ENCODE measurements at regions not wholly inside any gene's neighbourhood (a gene's known extent, or its start where the extent isn't known, plus 50 kb on each side); places are given as distances from the start of the nearest gene placed in this dataset.

GRCh38 chr13:38418286-38418685 is 68.6 kb downstream of the UFM1 start:
- Histone ChIP-seq H3K27ac (ENCODE audit: low read depth, low read length) (no peak overlapping the region), H3K9me2 (ENCODE audit: insufficient read depth) (no peaks in the 10 kb centered on the region), H3K79me2 (ENCODE audit: insufficient read depth, low read length) (no peaks in the 10 kb centered on the region), H3K4me3 (replicated peaks in 1 of 2; ENCODE audit: low read depth in 1 of 2, low read length in 2 of 2) (no peak overlapping the region), H3K9me3 (ENCODE audit: control insufficient read depth in 1 of 2, insufficient read depth in 1 of 2, low read depth in 1 of 2, low read length in 2 of 2) (no peaks in the 10 kb centered on the region), H2AFZ (ENCODE audit: low read depth, low read length, poor library complexity, severe bottlenecking) (no peak overlapping the region), H3K4me2 (ENCODE audit: low read length) (no peak overlapping the region), H3K27me3 (ENCODE audit: insufficient read depth, low read length) (no peaks in the 10 kb centered on the region), H3K36me3 (ENCODE audit: control insufficient read depth in 1 of 2, insufficient read depth in 2 of 2, low read length in 2 of 2) (no peaks in the 10 kb centered on the region), H4K20me1 (ENCODE audit: insufficient read depth) (no peaks in the 10 kb centered on the region), H3K9ac (ENCODE audit: low read length) (no peak overlapping the region), H3K4me1 (ENCODE audit: control insufficient read depth in 1 of 2, insufficient read depth in 2 of 2, low read length in 2 of 2) (no peaks in the 10 kb centered on the region)
- ChIA-PET POLR2A (no interaction called here), RAD21 (ENCODE audit: low non-redundant PET in 1 of 2, low total read pairs in 2 of 2, uncharacterized antibody in 2 of 2, unreplicated experiment in 2 of 2) (no interaction called here), CTCF (no interaction called here)
- TF ChIP-seq SRF (IDR thresholded peaks at IDR 0.05; ENCODE audit: low read depth) (no peak), JUND (IDR thresholded peaks at IDR 0.05) (no peak), POLR2A (IDR thresholded peaks at IDR 0.05; ENCODE audit: borderline replicate concordance, extremely low read depth, insufficient read depth, insufficient read length) (no peak), MAX (IDR thresholded peaks at IDR 0.05) (no peak), CBX3 (IDR thresholded peaks at IDR 0.05; ENCODE audit: low read depth) (no peak), SP1 (IDR thresholded peaks at IDR 0.05; ENCODE audit: low read depth) (no peak), SIN3A (IDR thresholded peaks at IDR 0.05; ENCODE audit: low read depth) (no peak), ZFX (IDR thresholded peaks at IDR 0.05) (no peak), EZH2phosphoT487 (IDR thresholded peaks at IDR 0.05; ENCODE audit: borderline replicate concordance) (no peak), POLR2AphosphoS5 (IDR thresholded peaks at IDR 0.05; ENCODE audit: low read depth, low read length) (no peak), YY1 (IDR thresholded peaks at IDR 0.05; ENCODE audit: extremely low read depth, insufficient replicate concordance, low read depth, low read length) (no peak), ZNF274 (IDR thresholded peaks at IDR 0.05; ENCODE audit: low read depth, low read length) (no peak), EZH2 (IDR thresholded peaks at IDR 0.05) (no peak), CTCF (IDR thresholded peaks at IDR 0.05 in 2 of 3, conservative IDR thresholded peaks at IDR 0.05 in 1 of 3; ENCODE audit: borderline replicate concordance in 1 of 3, insufficient read depth in 1 of 3, low read depth in 2 of 3, low read length in 2 of 3) (no peak), REST (IDR thresholded peaks at IDR 0.05; ENCODE audit: low read depth) (no peak), TCF7L2 (IDR thresholded peaks at IDR 0.05; ENCODE audit: borderline replicate concordance, extremely low read depth, insufficient read depth, insufficient read length) (no peak), ATF3 (IDR thresholded peaks at IDR 0.05) (no peak), ELF1 (IDR thresholded peaks at IDR 0.05; ENCODE audit: borderline replicate concordance, low read depth) (no peak), EGR1 (IDR thresholded peaks at IDR 0.05; ENCODE audit: low read depth) (no peak), ZBTB33 (IDR thresholded peaks at IDR 0.05; ENCODE audit: extremely low read depth, insufficient replicate concordance, low read length) (no peak)
- no TSS peak for BruUV-seq (replicated peaks)
- ATAC-seq (no peak), DNase-seq (ENCODE audit: low read depth, low spot score) (no peak)
- intact Hi-C loops (cut with micrococcal nuclease) = no loop called here

All from HCT116 (cell line).